DND-41 (cell line): ENCODE measurements at regions not wholly inside any gene's neighbourhood (a gene's known extent, or its start where the extent isn't known, plus 50 kb on each side); places are given as distances from the start of the nearest gene placed in this dataset.

Experiments
- ATAC-seq: fragments of 200-7000 bp; cut with Tn5 transposase; 3 replicates; pipeline ENCODE4 v1.9.1; 2021; ENCODE audit warnings: low read depth; ENCODE audit not compliant: insufficient read depth
- DNase-seq: peaks from one replicate; pipeline ENCODE4 v3.0.0-alpha.2; 2020
- H2AFZ ChIP-seq: 2 replicates; pipeline ENCODE4 v1.6.0; 2012; ENCODE audit warnings: low read depth, low read length
- H3K27ac ChIP-seq: 2 replicates; pipeline ENCODE4 v1.5.1; 2012; ENCODE audit warnings: low read length, inconsistent platforms
- H3K27me3 ChIP-seq: fragments of 200-600 bp; sonication (generic); 2 replicates; pipeline ENCODE4 v1.6.0; 2012; ENCODE audit warnings: low read length, mild to moderate bottlenecking, inconsistent platforms; ENCODE audit not compliant: insufficient read depth, poor library complexity
- H3K36me3 ChIP-seq: 2 replicates; pipeline ENCODE4 v1.5.1; 2012; ENCODE audit warnings: low read length, inconsistent platforms; ENCODE audit not compliant: insufficient read depth
- H3K4me1 ChIP-seq: 2 replicates; pipeline ENCODE4 v1.5.1; 2012; ENCODE audit warnings: mild to moderate bottlenecking, low read length; ENCODE audit not compliant: insufficient read depth
- H3K4me2 ChIP-seq: 2 replicates; pipeline ENCODE4 v1.6.0; 2012; ENCODE audit warnings: mild to moderate bottlenecking, moderate library complexity, low read length, inconsistent platforms; ENCODE audit not compliant: insufficient read depth
- H3K4me3 ChIP-seq, 2 experiments: fragments of 200-600 bp in 1 of 2; shearing (Covaris generic) in 1 of 2; 2 replicates each; pipeline ENCODE4 v1.5.1; 2012 to 2016; ENCODE audit warnings: inconsistent platforms in 2 of 2, low read length in 2 of 2, mild to moderate bottlenecking in 2 of 2, low read depth in 1 of 2, moderate library complexity in 1 of 2
- H3K79me2 ChIP-seq: 2 replicates; pipeline ENCODE4 v1.6.0; 2012; ENCODE audit warnings: low read length, inconsistent platforms; ENCODE audit not compliant: insufficient read depth
- H3K9ac ChIP-seq: 2 replicates; pipeline ENCODE4 v1.6.0; 2012; ENCODE audit warnings: low read depth, mild to moderate bottlenecking, inconsistent platforms, low read length, moderate library complexity
- H3K9me3 ChIP-seq: 2 replicates; pipeline ENCODE4 v1.5.1; 2012; ENCODE audit warnings: low read length, moderate library complexity, mild to moderate bottlenecking, inconsistent platforms; ENCODE audit not compliant: insufficient read depth, severe bottlenecking
- H4K20me1 ChIP-seq: 2 replicates; pipeline ENCODE4 v1.6.0; 2012; ENCODE audit warnings: low read length; ENCODE audit not compliant: insufficient read depth
- EZH2 ChIP-seq: IDR thresholded peaks from 3 replicates; pipeline ENCODE4 v1.6.1; 2012; ENCODE audit warnings: borderline replicate concordance, low read depth, mild to moderate bottlenecking, moderate library complexity, low read length, inconsistent platforms; ENCODE audit not compliant: severe bottlenecking
- TF ChIP-seq, protein P1 (sequence below): IDR thresholded peaks from 2 replicates; pipeline ENCODE4 v1.5.1; 2012; ENCODE audit warnings: borderline replicate concordance, low read length, moderate library complexity, mild to moderate bottlenecking; ENCODE audit not compliant: poor library complexity, severe bottlenecking; ENCODE audit errors: extremely low read depth

DNA sequence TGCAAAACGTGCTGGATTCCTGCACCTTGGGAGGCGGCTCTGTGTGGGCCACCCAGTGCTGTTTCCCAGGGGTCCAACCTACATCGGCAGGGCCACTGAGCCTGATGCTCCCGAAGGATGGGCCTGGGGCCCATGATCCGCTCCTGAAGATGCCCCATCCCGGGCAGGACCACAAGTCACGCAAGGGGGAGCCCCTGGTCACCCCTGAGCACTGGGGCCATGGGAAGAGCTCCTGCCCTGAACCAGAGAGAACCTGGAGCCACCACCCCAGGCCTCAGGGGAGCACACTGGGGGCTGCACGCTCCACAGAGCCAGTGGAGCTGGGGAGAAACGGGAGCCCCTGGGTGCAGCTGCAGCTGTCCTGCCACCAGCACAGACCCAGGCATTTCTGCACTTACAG is 124.6 kb upstream of the SFSWAP start:
- no peak for ATAC-seq
- H2AFZ ChIP-seq, result no peak overlapping the region

DNA sequence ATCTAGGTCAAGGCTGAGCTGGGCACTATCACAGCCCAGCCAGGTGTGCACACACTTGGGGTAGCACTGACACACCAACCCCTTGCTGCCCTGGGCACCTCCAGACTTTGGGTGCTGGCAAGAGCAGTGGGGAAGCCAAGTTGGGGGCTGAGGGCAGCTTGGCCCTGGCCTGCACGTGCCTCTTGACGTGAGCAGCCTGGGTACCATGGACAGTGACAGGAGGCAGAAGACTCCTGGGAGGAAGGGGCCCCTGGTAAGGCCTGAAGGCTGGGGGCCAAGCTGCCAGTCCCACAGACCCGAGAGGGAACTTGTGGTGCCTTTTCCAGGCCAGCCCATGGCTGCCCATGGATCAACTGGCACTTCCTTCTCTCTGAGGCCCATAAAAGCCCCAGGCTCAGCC is 124.1 kb upstream of the SFSWAP start:
- H3K27me3 ChIP-seq, result no peaks in the 10 kb centered on the region
- H3K9ac ChIP-seq, result no peak overlapping the region
- H3K4me1 ChIP-seq, result no peaks in the 10 kb centered on the region
- no peaks in the 10 kb centered on the region for H3K79me2 ChIP-seq
- H3K4me3 ChIP-seq, result no peak overlapping the region
- ATAC-seq (no peak), DNase-seq (no peak)
- no peak for TF ChIP-seq EZH2
- TF ChIP-seq, protein P1, sequence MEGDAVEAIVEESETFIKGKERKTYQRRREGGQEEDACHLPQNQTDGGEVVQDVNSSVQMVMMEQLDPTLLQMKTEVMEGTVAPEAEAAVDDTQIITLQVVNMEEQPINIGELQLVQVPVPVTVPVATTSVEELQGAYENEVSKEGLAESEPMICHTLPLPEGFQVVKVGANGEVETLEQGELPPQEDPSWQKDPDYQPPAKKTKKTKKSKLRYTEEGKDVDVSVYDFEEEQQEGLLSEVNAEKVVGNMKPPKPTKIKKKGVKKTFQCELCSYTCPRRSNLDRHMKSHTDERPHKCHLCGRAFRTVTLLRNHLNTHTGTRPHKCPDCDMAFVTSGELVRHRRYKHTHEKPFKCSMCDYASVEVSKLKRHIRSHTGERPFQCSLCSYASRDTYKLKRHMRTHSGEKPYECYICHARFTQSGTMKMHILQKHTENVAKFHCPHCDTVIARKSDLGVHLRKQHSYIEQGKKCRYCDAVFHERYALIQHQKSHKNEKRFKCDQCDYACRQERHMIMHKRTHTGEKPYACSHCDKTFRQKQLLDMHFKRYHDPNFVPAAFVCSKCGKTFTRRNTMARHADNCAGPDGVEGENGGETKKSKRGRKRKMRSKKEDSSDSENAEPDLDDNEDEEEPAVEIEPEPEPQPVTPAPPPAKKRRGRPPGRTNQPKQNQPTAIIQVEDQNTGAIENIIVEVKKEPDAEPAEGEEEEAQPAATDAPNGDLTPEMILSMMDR, result no peak
- H4K20me1 ChIP-seq, result no peaks in the 10 kb centered on the region
- H3K27ac ChIP-seq, result no peak overlapping the region
- H3K4me2 ChIP-seq, result no peak overlapping the region
- no peak overlapping the region for H2AFZ ChIP-seq
- H3K36me3 ChIP-seq, result no peaks in the 10 kb centered on the region
- H3K9me3 ChIP-seq, result peaks cover 18% of the 10 kb centered on the region

More for the DNA sequence above, 124.6 kb upstream of the SFSWAP start:
- no peak overlapping the region for H3K4me3 ChIP-seq
- peaks cover 18% of the 10 kb centered on the region for H3K9me3 ChIP-seq
- H3K4me1 ChIP-seq, result no peaks in the 10 kb centered on the region
- H3K36me3 ChIP-seq, result no peaks in the 10 kb centered on the region
- no peak overlapping the region for H3K27ac ChIP-seq
- no peaks in the 10 kb centered on the region for H3K27me3 ChIP-seq
- H3K4me2 ChIP-seq, result no peak overlapping the region
- no peaks in the 10 kb centered on the region for H3K79me2 ChIP-seq
- DNase-seq, result no peak
- H3K9ac ChIP-seq, result no peak overlapping the region
- TF ChIP-seq, protein P1, result no peak
- TF ChIP-seq EZH2, result no peak
- H4K20me1 ChIP-seq, result no peaks in the 10 kb centered on the region

DNA sequence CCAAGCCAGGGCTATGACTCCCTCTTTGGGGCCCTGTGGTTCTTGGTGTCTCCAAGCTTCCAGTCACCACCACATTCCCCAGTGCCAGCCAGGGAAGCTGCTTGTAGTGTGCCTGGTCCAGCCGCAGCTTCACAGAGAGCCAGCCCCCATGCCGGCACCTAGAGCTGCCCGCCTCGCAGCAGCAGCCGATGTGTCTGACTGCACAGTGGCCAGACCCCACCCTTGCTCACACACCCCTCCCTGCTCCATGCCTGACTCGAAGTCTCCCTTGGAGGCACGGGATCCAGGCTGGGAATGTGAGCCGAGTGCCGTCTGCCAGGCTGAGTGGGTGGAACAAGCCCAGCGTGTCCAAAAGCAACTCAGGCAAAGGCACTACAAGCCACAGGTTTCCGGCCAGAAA is 123.3 kb upstream of the SFSWAP start:
- H2AFZ ChIP-seq, result no peak overlapping the region
- no peaks in the 10 kb centered on the region for H3K79me2 ChIP-seq
- no peak overlapping the region for H3K9ac ChIP-seq

More for the DNA sequence above, 123.3 kb upstream of the SFSWAP start:
- Histone ChIP-seq H3K27me3 (no peaks in the 10 kb centered on the region), H3K4me1 (no peaks in the 10 kb centered on the region), H3K9me3 (peaks cover 18% of the 10 kb centered on the region), H3K4me2 (no peak overlapping the region), H3K27ac (no peak overlapping the region), H3K4me3 (no peak overlapping the region), H3K36me3 (no peaks in the 10 kb centered on the region), H4K20me1 (no peaks in the 10 kb centered on the region)
- no peak for DNase-seq
- TF ChIP-seq, protein P1, result no peak
- TF ChIP-seq EZH2, result no peak
- no peak for ATAC-seq
